ENCODE measurements at regions not wholly inside any gene's neighbourhood (a gene's known extent, or its start where the extent isn't known, plus 50 kb on each side); places are given as distances from the start of the nearest gene placed in this dataset.

- TF ChIP-seq CTCF (IDR thresholded peaks at IDR 0.05 in 4 of 5, conservative IDR thresholded peaks at IDR 0.05 in 1 of 5) (no peak), POLR2A (IDR thresholded peaks at IDR 0.05) (no peak)
Observed at GRCh38 chr4:180770265-180770664, 1472.9 kb upstream of the TENM3 start.

Data from gastrocnemius medialis (tissue), 4 donors.